ENCODE measurements at regions not wholly inside any gene's neighbourhood (a gene's known extent, or its start where the extent isn't known, plus 50 kb on each side); places are given as distances from the start of the nearest gene placed in this dataset.

- CTCF ChIA-PET = no interaction called here
- TF ChIP-seq LEF1 (IDR thresholded peaks at IDR 0.05; ENCODE audit: borderline replicate concordance) (no peak), ZNF384 (IDR thresholded peaks at IDR 0.05) (no peak), SP1 (IDR thresholded peaks at IDR 0.05) (no peak)
- POLR2A ChIA-PET = no interaction called here
- DNase-seq (ENCODE audit: extremely low spot score) = no peak
Measured at GRCh38 chr18:38420611-38421010, 855.0 kb upstream of the CELF4 start.

- ChIA-PET POLR2A (no interaction called here), CTCF (no interaction called here)
Measured at GRCh38 chr18:38415811-38416210, 850.2 kb upstream of the CELF4 start.

GRCh38 chr18:38413193-38413592 is 847.6 kb upstream of the CELF4 start:
- TF ChIP-seq L3MBTL2 (conservative IDR thresholded peaks at IDR 0.05) = no peak
- no peak for TF ChIP-seq ARNT (IDR thresholded peaks at IDR 0.05)
- TF ChIP-seq ZNF384 (IDR thresholded peaks at IDR 0.05) = no peak
- TF ChIP-seq BHLHE40 (IDR thresholded peaks at IDR 0.05; ENCODE audit: borderline replicate concordance) = no peak
- TF ChIP-seq TARDBP (IDR thresholded peaks at IDR 0.05) = no peak
- no peak for TF ChIP-seq SUZ12 (IDR thresholded peaks at IDR 0.05)
- TF ChIP-seq HDGF (IDR thresholded peaks at IDR 0.05; ENCODE audit: borderline replicate concordance) = no peak
- no peak for TF ChIP-seq FOXM1 (IDR thresholded peaks at IDR 0.05; ENCODE audit: borderline replicate concordance)
- no peak for TF ChIP-seq FOXA1 (IDR thresholded peaks at IDR 0.05)
- no peak for TF ChIP-seq NFRKB (IDR thresholded peaks at IDR 0.05)
- TF ChIP-seq SP1 (IDR thresholded peaks at IDR 0.05) = no peak
- TF ChIP-seq FOXK2 (IDR thresholded peaks at IDR 0.05) = no peak
- TF ChIP-seq PKNOX1 (IDR thresholded peaks at IDR 0.05) = no peak
- no peak for TF ChIP-seq ELF4 (IDR thresholded peaks at IDR 0.05)
- no peak for DNase-seq (ENCODE audit: extremely low spot score)
- ChIA-PET CTCF (no interaction called here), POLR2A (no interaction called here)

More at GRCh38 chr18:38415811-38416210, 850.2 kb upstream of the CELF4 start:
- DNase-seq (ENCODE audit: extremely low spot score) = no peak
- TF ChIP-seq SUZ12 (IDR thresholded peaks at IDR 0.05) = no peak
- TF ChIP-seq HDGF (IDR thresholded peaks at IDR 0.05; ENCODE audit: borderline replicate concordance) = no peak
- TF ChIP-seq BHLHE40 (IDR thresholded peaks at IDR 0.05; ENCODE audit: borderline replicate concordance) = no peak
- TF ChIP-seq TARDBP (IDR thresholded peaks at IDR 0.05) = no peak
- no peak for TF ChIP-seq FOXM1 (IDR thresholded peaks at IDR 0.05; ENCODE audit: borderline replicate concordance)
- no peak for TF ChIP-seq ZNF384 (IDR thresholded peaks at IDR 0.05)
- no peak for TF ChIP-seq LEF1 (IDR thresholded peaks at IDR 0.05; ENCODE audit: borderline replicate concordance)
- no peak for TF ChIP-seq FOXA1 (IDR thresholded peaks at IDR 0.05)
- TF ChIP-seq ARNT (IDR thresholded peaks at IDR 0.05) = no peak
- TF ChIP-seq PKNOX1 (IDR thresholded peaks at IDR 0.05) = no peak
- TF ChIP-seq L3MBTL2 (conservative IDR thresholded peaks at IDR 0.05) = no peak
- no peak for TF ChIP-seq SP1 (IDR thresholded peaks at IDR 0.05)

GRCh38 chr18:38406607-38407006 is 841.0 kb upstream of the CELF4 start:
- CTCF ChIA-PET = no interaction called here
- TF ChIP-seq LEF1 (IDR thresholded peaks at IDR 0.05; ENCODE audit: borderline replicate concordance) (no peak), ARNT (IDR thresholded peaks at IDR 0.05) (no peak), PKNOX1 (IDR thresholded peaks at IDR 0.05) (no peak), ELF4 (IDR thresholded peaks at IDR 0.05) (no peak), HDGF (IDR thresholded peaks at IDR 0.05; ENCODE audit: borderline replicate concordance) (no peak), CTBP1 (IDR thresholded peaks at IDR 0.05; ENCODE audit: borderline replicate concordance) (no peak), BHLHE40 (IDR thresholded peaks at IDR 0.05; ENCODE audit: borderline replicate concordance) (no peak), SP1 (IDR thresholded peaks at IDR 0.05) (no peak), SUZ12 (IDR thresholded peaks at IDR 0.05) (no peak), FOXA1 (IDR thresholded peaks at IDR 0.05) (no peak), NFRKB (IDR thresholded peaks at IDR 0.05) (no peak)
- DNase-seq (ENCODE audit: extremely low spot score) = no peak
- POLR2A ChIA-PET = no interaction called here

GRCh38 chr18:38402509-38402908 is 836.9 kb upstream of the CELF4 start:
- no peak for TF ChIP-seq ELF4 (IDR thresholded peaks at IDR 0.05)
- no peak for TF ChIP-seq FOXK2 (IDR thresholded peaks at IDR 0.05)
- TF ChIP-seq HDGF (IDR thresholded peaks at IDR 0.05; ENCODE audit: borderline replicate concordance) = no peak
- TF ChIP-seq FOXA1 (IDR thresholded peaks at IDR 0.05) = no peak
- TF ChIP-seq TARDBP (IDR thresholded peaks at IDR 0.05) = no peak
- no peak for TF ChIP-seq ZNF384 (IDR thresholded peaks at IDR 0.05)
- TF ChIP-seq BHLHE40 (IDR thresholded peaks at IDR 0.05; ENCODE audit: borderline replicate concordance) = no peak
- no peak for TF ChIP-seq PKNOX1 (IDR thresholded peaks at IDR 0.05)
- no peak for TF ChIP-seq LEF1 (IDR thresholded peaks at IDR 0.05; ENCODE audit: borderline replicate concordance)
- no peak for TF ChIP-seq CTBP1 (IDR thresholded peaks at IDR 0.05; ENCODE audit: borderline replicate concordance)
- TF ChIP-seq ARNT (IDR thresholded peaks at IDR 0.05) = no peak
- no peak for TF ChIP-seq L3MBTL2 (conservative IDR thresholded peaks at IDR 0.05)
- ChIA-PET CTCF (no interaction called here), POLR2A (no interaction called here)
- no peak for DNase-seq (ENCODE audit: extremely low spot score)

- CTCF ChIA-PET = no interaction called here
- TF ChIP-seq HDGF (IDR thresholded peaks at IDR 0.05; ENCODE audit: borderline replicate concordance) (no peak), NFRKB (IDR thresholded peaks at IDR 0.05) (no peak), TARDBP (IDR thresholded peaks at IDR 0.05) (no peak), FOXK2 (IDR thresholded peaks at IDR 0.05) (no peak), PKNOX1 (IDR thresholded peaks at IDR 0.05) (no peak)
- POLR2A ChIA-PET = no interaction called here
Measured at GRCh38 chr18:38397094-38397493, 831.5 kb upstream of the CELF4 start.

More at GRCh38 chr18:38397094-38397493, 831.5 kb upstream of the CELF4 start:
- no peak for DNase-seq (ENCODE audit: extremely low spot score)

Measured in HEK293T (cell line).